Hepatocyte (in vitro differentiated cells): ENCODE measurements at regions not wholly inside any gene's neighbourhood (a gene's known extent, or its start where the extent isn't known, plus 50 kb on each side); places are given as distances from the start of the nearest gene placed in this dataset.

Source experiments
- DNase-seq: peaks from one replicate; pipeline ENCODE4 v3.0.0-alpha.2; 2016; ENCODE audit warnings: low spot score
- H2AFZ ChIP-seq: fragments of 200-600 bp; sonication (generic); 2 replicates; pipeline ENCODE4 v1.6.0; 2016; ENCODE audit warnings: antibody characterized with exemption, mild to moderate bottlenecking
- H3K27ac ChIP-seq: fragments of 200-600 bp; sonication (generic); 2 replicates; pipeline ENCODE4 v1.5.1; 2016; ENCODE audit warnings: mild to moderate bottlenecking
- H3K27me3 ChIP-seq: fragments of 200-600 bp; sonication (generic); 2 replicates; pipeline ENCODE4 v1.6.1; 2016
- H3K36me3 ChIP-seq: fragments of 200-600 bp; sonication (generic); replicated peaks from 2 replicates; pipeline ENCODE4 v1.5.1; 2016; ENCODE audit warnings: low read depth; ENCODE audit not compliant: insufficient read depth
- H3K4me1 ChIP-seq: fragments of 200-600 bp; sonication (generic); 2 replicates; pipeline ENCODE4 v1.5.1; 2016; ENCODE audit warnings: mild to moderate bottlenecking, moderate library complexity; ENCODE audit not compliant: insufficient read depth
- H3K4me2 ChIP-seq: fragments of 200-600 bp; sonication (generic); 2 replicates; pipeline ENCODE4 v1.6.0; 2016
- H3K4me3 ChIP-seq: fragments of 200-600 bp; sonication (generic); 2 replicates; pipeline ENCODE4 v1.5.1; 2016; ENCODE audit warnings: mild to moderate bottlenecking
- H3K79me2 ChIP-seq: fragments of 200-600 bp; sonication (generic); 2 replicates; pipeline ENCODE4 v1.6.0; 2017; ENCODE audit warnings: mild to moderate bottlenecking
- H3K9me2 ChIP-seq: fragments of 200-600 bp; sonication (generic); replicated peaks from 2 replicates; pipeline ENCODE4 v1.6.0; 2017; ENCODE audit warnings: mild to moderate bottlenecking; ENCODE audit not compliant: insufficient read depth
- H3K9me3 ChIP-seq: fragments of 200-600 bp; sonication (generic); 2 replicates; pipeline ENCODE4 v1.5.1; 2016; ENCODE audit warnings: low read depth, mild to moderate bottlenecking
- H4K20me1 ChIP-seq: fragments of 200-600 bp; sonication (generic); 2 replicates; pipeline ENCODE4 v1.6.0; 2016; ENCODE audit warnings: mild to moderate bottlenecking; ENCODE audit not compliant: insufficient read depth, poor library complexity, severe bottlenecking
- CTCF ChIP-seq: fragments of 200-600 bp; sonication (generic); IDR thresholded peaks from 2 replicates; pipeline ENCODE4 v1.5.1; 2016; ENCODE audit warnings: antibody characterized with exemption, mild to moderate bottlenecking; ENCODE audit not compliant: poor library complexity
- EZH2 ChIP-seq: fragments of 200-600 bp; sonication (generic); IDR thresholded peaks from 2 replicates; pipeline ENCODE4 v1.6.1; 2016; ENCODE audit warnings: antibody characterized with exemption, mild to moderate bottlenecking, borderline replicate concordance
- EZH2phosphoT487 ChIP-seq: fragments of 200-600 bp; sonication (generic); IDR thresholded peaks from one replicate; pipeline ENCODE4 v1.6.1; 2018; ENCODE audit warnings: antibody characterized with exemption, mild to moderate bottlenecking, low read depth, moderate library complexity; ENCODE audit not compliant: unreplicated experiment, severe bottlenecking
- WGBS: methylation state at CpG from one replicate; pipeline ENCODE4 v1.1.6; 2016; ENCODE audit warnings: low lambda C conversion rate; ENCODE audit errors: missing lambda C conversion rate; 5-methylcytosine and 5-hydroxymethylcytosine counted together

- H3K4me2 ChIP-seq = no peak overlapping the region
- H3K79me2 ChIP-seq = no peaks in the 10 kb centered on the region
- H3K27me3 ChIP-seq = no peaks in the 10 kb centered on the region
- H3K27ac ChIP-seq = no peak overlapping the region
- no peaks in the 10 kb centered on the region for H3K9me3 ChIP-seq
- H3K4me1 ChIP-seq = no peaks in the 10 kb centered on the region
- whole genome bisulfite sequencing = 93% methylated on average over 14 of the region's 14 CpGs
- H3K9me2 ChIP-seq = no peaks in the 10 kb centered on the region
- TF ChIP-seq CTCF (no peak), EZH2 (no peak)
- no peaks in the 10 kb centered on the region for H3K36me3 ChIP-seq
- no peak overlapping the region for H3K4me3 ChIP-seq
- no peak for DNase-seq
- no peak overlapping the region for H2AFZ ChIP-seq
- H4K20me1 ChIP-seq = no peaks in the 10 kb centered on the region
Observed at GRCh38 chr22:48761546-48761945, 1066.1 kb downstream of the BRD1 start.

GRCh38 chr22:48760481-48761390 lies 1066.9 kb downstream of the BRD1 start:
- TF ChIP-seq EZH2 (no peak), EZH2phosphoT487 (no peak), CTCF (no peak)
- Histone ChIP-seq H3K4me3 (no peak overlapping the region), H4K20me1 (no peaks in the 10 kb centered on the region), H3K36me3 (no peaks in the 10 kb centered on the region), H3K79me2 (no peaks in the 10 kb centered on the region), H3K27me3 (no peaks in the 10 kb centered on the region), H3K27ac (no peak overlapping the region), H3K4me1 (no peaks in the 10 kb centered on the region), H2AFZ (no peak overlapping the region), H3K9me3 (no peaks in the 10 kb centered on the region), H3K9me2 (no peaks in the 10 kb centered on the region), H3K4me2 (no peak overlapping the region)
- WGBS = 84% methylated on average over 19 of the region's 19 CpGs
- DNase-seq = peak; percentile 2

- Histone ChIP-seq H4K20me1 (no peaks in the 10 kb centered on the region), H3K9me2 (no peaks in the 10 kb centered on the region), H3K79me2 (no peaks in the 10 kb centered on the region), H3K9me3 (no peaks in the 10 kb centered on the region), H3K4me3 (no peak overlapping the region), H3K27me3 (no peaks in the 10 kb centered on the region), H3K4me1 (no peaks in the 10 kb centered on the region), H3K4me2 (no peak overlapping the region), H3K36me3 (no peaks in the 10 kb centered on the region), H2AFZ (no peak overlapping the region), H3K27ac (no peak overlapping the region)
- DNase-seq = peak; percentile 1
- TF ChIP-seq EZH2 (no peak), EZH2phosphoT487 (no peak), CTCF (no peak)
- 91% methylated on average over 22 of the region's 22 CpGs for WGBS
Observed at GRCh38 chr22:48758881-48759875, 1068.5 kb downstream of the BRD1 start.
